ENCODE measurements at regions not wholly inside any gene's neighbourhood (a gene's known extent, or its start where the extent isn't known, plus 50 kb on each side); places are given as distances from the start of the nearest gene placed in this dataset.
"Not testable (repeated sequence)": the region's sequence is repeated elsewhere in the genome, so short reads cannot be mapped to it uniquely, and the experiment has no call there.

GRCh38 chr2:83461135-83461534, 997.9 kb downstream of the SUCLG1 start:
- intact Hi-C loops (cut with micrococcal nuclease): no loop called here

- intact Hi-C loops (cut with micrococcal nuclease): no loop called here
Measured at GRCh38 chr2:83459456-83459855, 999.6 kb downstream of the SUCLG1 start.

- intact Hi-C loops (cut with micrococcal nuclease): no loop called here
Measured at GRCh38 chr2:83435989-83436388, 1023.1 kb downstream of the SUCLG1 start.

- intact Hi-C loops (cut with micrococcal nuclease): no loop called here
Measured at GRCh38 chr2:83420993-83421392, 1038.1 kb downstream of the SUCLG1 start.

GRCh38 chr2:83394134-83394904, 1064.8 kb downstream of the SUCLG1 start:
- intact Hi-C loops (cut with micrococcal nuclease): no loop called here

GRCh38 chr2:83388804-83389203, 1070.3 kb downstream of the SUCLG1 start:
- intact Hi-C loops (cut with micrococcal nuclease): no loop called here

GRCh38 chr2:83386549-83386948, 1072.5 kb downstream of the SUCLG1 start:
- intact Hi-C loops (cut with micrococcal nuclease): no loop called here

GRCh38 chr2:83378921-83379320, 1080.2 kb downstream of the SUCLG1 start:
- intact Hi-C loops (cut with micrococcal nuclease): no loop called here

GRCh38 chr2:83376731-83377130, 1082.3 kb downstream of the SUCLG1 start:
- intact Hi-C loops (cut with micrococcal nuclease): no loop called here

GRCh38 chr2:83370419-83370762, 1088.7 kb downstream of the SUCLG1 start:
- intact Hi-C loops (cut with micrococcal nuclease): no loop called here

- intact Hi-C loops (cut with micrococcal nuclease): no loop called here
Measured at GRCh38 chr2:83369601-83370418, 1089.3 kb downstream of the SUCLG1 start.

GRCh38 chr2:83368916-83369315, 1090.2 kb downstream of the SUCLG1 start:
- intact Hi-C loops (cut with micrococcal nuclease): no loop called here

GRCh38 chr2:83368461-83368860, 1090.6 kb downstream of the SUCLG1 start:
- intact Hi-C loops (cut with micrococcal nuclease): no loop called here

GRCh38 chr2:83365476-83365875, 1093.6 kb downstream of the SUCLG1 start:
- intact Hi-C loops (cut with micrococcal nuclease): no loop called here

- intact Hi-C loops (cut with micrococcal nuclease): no loop called here
Measured at GRCh38 chr2:83364264-83364663, 1094.8 kb downstream of the SUCLG1 start.

GRCh38 chr2:83363138-83363537, 1095.9 kb downstream of the SUCLG1 start:
- intact Hi-C loops (cut with micrococcal nuclease): not testable (repeated sequence)

- intact Hi-C loops (cut with micrococcal nuclease): no loop called here
Measured at GRCh38 chr2:83359336-83359735, 1099.7 kb downstream of the SUCLG1 start.

GRCh38 chr2:83342860-83343329, 1116.2 kb downstream of the SUCLG1 start:
- intact Hi-C loops (cut with micrococcal nuclease): loop anchor here (5.0 to 10.0 kb wide), 2 partner anchors 816 to 962 kb away; no protein-coding TSS in a partner anchor

GRCh38 chr2:83340424-83340823, 1118.7 kb downstream of the SUCLG1 start:
- intact Hi-C loops (cut with micrococcal nuclease): loop anchor here (5.0 to 10.0 kb wide), 2 partner anchors 813 to 964 kb away; no protein-coding TSS in a partner anchor

GRCh38 chr2:83339942-83340341, 1119.1 kb downstream of the SUCLG1 start:
- intact Hi-C loops (cut with micrococcal nuclease): loop anchor here (5.0 to 10.0 kb wide), 2 partner anchors 813 to 965 kb away; no protein-coding TSS in a partner anchor

- intact Hi-C loops (cut with micrococcal nuclease): no loop called here
Measured at GRCh38 chr2:83331810-83332209, 1127.3 kb downstream of the SUCLG1 start.

- intact Hi-C loops (cut with micrococcal nuclease): no loop called here
Measured at GRCh38 chr2:83323038-83323437, 1136.0 kb downstream of the SUCLG1 start.
